ENCODE measurements at regions not wholly inside any gene's neighbourhood (a gene's known extent, or its start where the extent isn't known, plus 50 kb on each side); places are given as distances from the start of the nearest gene placed in this dataset.
"Not testable (repeated sequence)": the region's sequence is repeated elsewhere in the genome, so short reads cannot be mapped to it uniquely, and the experiment has no call there.

- DNase-seq (ENCODE audit: low read depth, low spot score): no peak
- no peak overlapping the region for H3K4me3 ChIP-seq (ENCODE audit: low read depth, low read length)
- TF ChIP-seq CTCF (IDR thresholded peaks at IDR 0.05; ENCODE audit: low read depth, low read length): no peak
- in situ Hi-C loops (cut with HindIII; ENCODE audit: low sequenced_read_pairs): no loop called here
Measured at GRCh38 chr15:88992912-88993376, 79.8 kb upstream of the MFGE8 start.

- in situ Hi-C loops (cut with HindIII; ENCODE audit: low sequenced_read_pairs): no loop called here
- no peak for DNase-seq (ENCODE audit: low read depth, low spot score)
- TF ChIP-seq CTCF (IDR thresholded peaks at IDR 0.05; ENCODE audit: low read depth, low read length): no peak
- H3K4me3 ChIP-seq (ENCODE audit: low read depth, low read length): no peak overlapping the region
Measured at GRCh38 chr15:88993662-88994061, 80.5 kb upstream of the MFGE8 start.

GRCh38 chr15:88994286-88994685, 81.1 kb upstream of the MFGE8 start:
- no peak for TF ChIP-seq CTCF (IDR thresholded peaks at IDR 0.05; ENCODE audit: low read depth, low read length)
- H3K4me3 ChIP-seq (ENCODE audit: low read depth, low read length): no peak overlapping the region
- in situ Hi-C loops (cut with HindIII; ENCODE audit: low sequenced_read_pairs): no loop called here
- no peak for DNase-seq (ENCODE audit: low read depth, low spot score)

GRCh38 chr15:88995449-88995848, 82.3 kb upstream of the MFGE8 start:
- no peak for DNase-seq (ENCODE audit: low read depth, low spot score)
- no peak for TF ChIP-seq CTCF (IDR thresholded peaks at IDR 0.05; ENCODE audit: low read depth, low read length)
- H3K4me3 ChIP-seq (ENCODE audit: low read depth, low read length): no peak overlapping the region
- in situ Hi-C loops (cut with HindIII; ENCODE audit: low sequenced_read_pairs): no loop called here

- DNase-seq (ENCODE audit: low read depth, low spot score): no peak
- H3K4me3 ChIP-seq (ENCODE audit: low read depth, low read length): no peak overlapping the region
- in situ Hi-C loops (cut with HindIII; ENCODE audit: low sequenced_read_pairs): no loop called here
- no peak for TF ChIP-seq CTCF (IDR thresholded peaks at IDR 0.05; ENCODE audit: low read depth, low read length)
Measured at GRCh38 chr15:88997531-88997930, 84.4 kb upstream of the MFGE8 start.

GRCh38 chr15:88998980-88999713, 86.0 kb upstream of the MFGE8 start:
- DNase-seq (ENCODE audit: low read depth, low spot score): no peak
- TF ChIP-seq CTCF (IDR thresholded peaks at IDR 0.05; ENCODE audit: low read depth, low read length): no peak
- H3K4me3 ChIP-seq (ENCODE audit: low read depth, low read length): no peak overlapping the region
- in situ Hi-C loops (cut with HindIII; ENCODE audit: low sequenced_read_pairs): no loop called here

GRCh38 chr15:89001708-89002275, 86.5 kb upstream of the ABHD2 start:
- in situ Hi-C loops (cut with HindIII; ENCODE audit: low sequenced_read_pairs): loop anchor here (25.0 kb wide), 1 partner anchor 89 kb away; the partner anchor contains the start of gene MFGE8
- not testable (repeated sequence) for DNase-seq (ENCODE audit: low read depth, low spot score); H3K4me3 ChIP-seq (ENCODE audit: low read depth, low read length)

All from astrocyte of the spinal cord (primary cell).